HepG2 (cell line): ENCODE measurements at regions not wholly inside any gene's neighbourhood (a gene's known extent, or its start where the extent isn't known, plus 50 kb on each side); places are given as distances from the start of the nearest gene placed in this dataset.

ENCODE experiments used
- ATRX ChIP-seq: sonication (generic); formaldehyde crosslinking; IDR thresholded peaks from 2 replicates; pipeline ENCODE4 v1.4.0; 2020; ENCODE audit warnings: missing genetic modification reagents, borderline replicate concordance
- CAMTA2 ChIP-seq: sonication (generic); formaldehyde crosslinking; IDR thresholded peaks from 2 replicates; pipeline ENCODE4 v1.4.0; 2020; ENCODE audit warnings: mild to moderate bottlenecking, missing genetic modification reagents, borderline replicate concordance
- CEBPB ChIP-seq: IDR thresholded peaks from 2 replicates; pipeline ENCODE4 v1.6.1; 2011; ENCODE audit warnings: low read depth, low read length, improper control_type of control experiment, borderline replicate concordance
- EED ChIP-seq: sonication (generic); formaldehyde crosslinking; IDR thresholded peaks from 2 replicates; pipeline ENCODE4 v1.5.0; 2020; ENCODE audit warnings: mild to moderate bottlenecking, missing genetic modification reagents
- FOSL1 ChIP-seq: sonication (generic); formaldehyde crosslinking; IDR thresholded peaks from 2 replicates; pipeline ENCODE4 v1.9.0; 2021; ENCODE audit warnings: missing genetic modification reagents, borderline replicate concordance
- GLI4 ChIP-seq: sonication (generic); formaldehyde crosslinking; IDR thresholded peaks from 2 replicates; pipeline ENCODE4 v1.5.1; 2020; ENCODE audit warnings: missing genetic modification reagents, mild to moderate bottlenecking, moderate library complexity, borderline replicate concordance
- HCFC1 ChIP-seq: fragments of 150-350 bp; IDR thresholded peaks from 2 replicates; pipeline ENCODE4 v1.6.1; 2014; ENCODE audit warnings: low read depth, low read length
- JARID2 ChIP-seq: sonication (generic); formaldehyde crosslinking; IDR thresholded peaks from 2 replicates; pipeline ENCODE4 v1.8.1; 2023; ENCODE audit warnings: missing genetic modification reagents, inconsistent platforms; ENCODE audit not compliant: insufficient replicate concordance
- KDM6A ChIP-seq: IDR thresholded peaks from 2 replicates; pipeline ENCODE4 v1.6.1; 2016; ENCODE audit warnings: low read depth
- KMT2A ChIP-seq: sonication (generic); formaldehyde crosslinking; IDR thresholded peaks from 2 replicates; pipeline ENCODE4 v1.4.0; 2020; ENCODE audit warnings: missing genetic modification reagents
- PHF21A ChIP-seq: sonication (generic); formaldehyde crosslinking; IDR thresholded peaks from 2 replicates; pipeline ENCODE4 v1.5.0; 2020; ENCODE audit warnings: mild to moderate bottlenecking, missing genetic modification reagents
- PHF5A ChIP-seq: IDR thresholded peaks from one replicate; pipeline ENCODE4 v1.6.1; 2018; ENCODE audit warnings: low read depth, missing genetic modification reagents; ENCODE audit not compliant: unreplicated experiment
- SMARCC2 ChIP-seq: fragments of 450-650 bp; IDR thresholded peaks from 2 replicates; pipeline ENCODE4 v1.6.1; 2017; ENCODE audit warnings: antibody characterized with exemption, mild to moderate bottlenecking
- SP1 ChIP-seq, 2 experiments: fragments of 450-650 bp in 1 of 2; sonication (generic) in 1 of 2; formaldehyde crosslinking in 1 of 2; IDR thresholded peaks; 2 replicates each; pipeline versions ENCODE4 v1.4.0 to v1.6.1; 2016 to 2020; ENCODE audit warnings: missing genetic modification reagents in 1 of 2
- TARDBP ChIP-seq: sonication (generic); formaldehyde crosslinking; IDR thresholded peaks from 2 replicates; pipeline ENCODE4 v1.8.0; 2022; ENCODE audit warnings: mild to moderate bottlenecking, missing genetic modification reagents
- ZC3H13 ChIP-seq: sonication (generic); formaldehyde crosslinking; IDR thresholded peaks from 2 replicates; pipeline ENCODE4 v1.8.1; 2023; ENCODE audit warnings: mild to moderate bottlenecking, missing genetic modification reagents, moderate library complexity
- ZNF138 ChIP-seq: sonication (generic); formaldehyde crosslinking; IDR thresholded peaks from 2 replicates; pipeline ENCODE4 v1.5.0; 2020; ENCODE audit warnings: mild to moderate bottlenecking, low read depth, missing genetic modification reagents
- ZNF251 ChIP-seq: sonication (generic); formaldehyde crosslinking; IDR thresholded peaks from 2 replicates; pipeline ENCODE4 v1.9.0; 2021; ENCODE audit warnings: mild to moderate bottlenecking, missing genetic modification reagents
- ZNF343 ChIP-seq: sonication (generic); formaldehyde crosslinking; IDR thresholded peaks from 2 replicates; pipeline ENCODE4 v1.4.0; 2020; ENCODE audit warnings: mild to moderate bottlenecking, missing genetic modification reagents
- ZNF570 ChIP-seq: sonication (generic); formaldehyde crosslinking; IDR thresholded peaks from 2 replicates; pipeline ENCODE4 v1.4.0; 2020; ENCODE audit warnings: mild to moderate bottlenecking, missing genetic modification reagents, borderline replicate concordance
- ZNF672 ChIP-seq: sonication (generic); formaldehyde crosslinking; IDR thresholded peaks from 2 replicates; pipeline ENCODE4 v1.8.1; 2022; ENCODE audit warnings: missing genetic modification reagents
- ZNF776 ChIP-seq: sonication (generic); formaldehyde crosslinking; IDR thresholded peaks from 2 replicates; pipeline ENCODE4 v1.4.0; 2020; ENCODE audit warnings: mild to moderate bottlenecking, missing genetic modification reagents
- TF ChIP-seq, protein P1 (sequence below): sonication (generic); formaldehyde crosslinking; IDR thresholded peaks from 2 replicates; pipeline ENCODE4 v1.5.0; 2020; ENCODE audit warnings: missing genetic modification reagents
- TF ChIP-seq, protein P2 (sequence below): sonication (generic); formaldehyde crosslinking; IDR thresholded peaks from 2 replicates; pipeline ENCODE4 v1.8.0; 2022; ENCODE audit warnings: mild to moderate bottlenecking, missing genetic modification reagents; ENCODE audit not compliant: insufficient replicate concordance
- TF ChIP-seq, protein P3 (sequence below): IDR thresholded peaks from 2 replicates; pipeline ENCODE4 v1.6.1; 2016; ENCODE audit warnings: missing compliant biosample characterization, missing genetic modification reagents, borderline replicate concordance
- TF ChIP-seq, protein P4 (sequence below): sonication (generic); formaldehyde crosslinking; IDR thresholded peaks from 2 replicates; pipeline ENCODE4 v1.4.0; 2020; ENCODE audit warnings: missing genetic modification reagents, mild to moderate bottlenecking, borderline replicate concordance

DNA sequence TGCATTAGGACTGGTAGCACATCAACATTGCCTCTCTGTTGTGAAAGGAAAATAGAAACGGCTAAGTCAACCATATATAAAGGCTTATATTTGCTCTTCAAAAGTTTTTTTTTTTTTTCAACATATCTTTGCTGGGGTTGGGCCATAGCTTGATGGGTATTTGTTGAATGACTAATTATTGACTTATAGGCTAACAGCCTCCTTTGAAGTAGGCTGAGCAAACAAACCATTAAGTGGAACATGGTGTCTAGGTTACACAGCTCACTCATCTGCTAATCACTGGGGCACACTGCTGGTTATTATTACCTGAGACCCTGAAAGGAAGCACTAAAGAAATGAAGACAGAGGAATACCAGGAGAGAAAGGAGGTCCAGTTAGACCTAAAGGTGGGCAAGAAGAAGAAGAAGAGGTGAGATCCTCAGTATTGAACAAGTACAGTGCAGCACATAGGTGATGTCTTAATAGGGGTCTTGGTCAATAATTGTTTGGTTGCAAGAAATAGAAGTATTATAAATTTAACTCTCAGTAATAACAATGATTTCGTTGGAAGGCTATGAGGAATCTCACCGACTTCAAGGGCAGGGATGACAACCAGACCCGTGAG lies 139.4 kb downstream of the RPLP1 start (continued):
- TF ChIP-seq FOSL1 (CRISPR knock-in tag) (peak; percentile 100), ZNF776 (CRISPR knock-in tag) (no peak), EED (CRISPR knock-in tag) (no peak), KDM6A (CRISPR knock-in tag) (no peak), ZNF343 (CRISPR knock-in tag) (no peak), ZNF138 (CRISPR knock-in tag) (no peak), PHF21A (CRISPR knock-in tag) (no peak), ZNF251 (CRISPR knock-in tag) (no peak), HCFC1 (no peak), ATRX (CRISPR knock-in tag) (no peak), ZNF672 (no peak), JARID2 (CRISPR knock-in tag) (no peak), PHF5A (CRISPR knock-in tag) (no peak), CEBPB (peak; percentile 78), ZC3H13 (CRISPR knock-in tag) (no peak), CAMTA2 (CRISPR knock-in tag) (no peak), KMT2A (CRISPR knock-in tag) (no peak), GLI4 (CRISPR knock-in tag) (no peak), SP1 (IDR thresholded peaks at IDR 0.05) (no peak), SP1 (CRISPR knock-in tag; IDR thresholded peaks at IDR 0.05) (no peak), ZNF570 (no peak), SMARCC2 (0 out of 2 replicates have a peak, but pooled peaks have one; percentile 46), TARDBP (CRISPR knock-in tag) (peak; percentile 89)
- TF ChIP-seq, protein P1, sequence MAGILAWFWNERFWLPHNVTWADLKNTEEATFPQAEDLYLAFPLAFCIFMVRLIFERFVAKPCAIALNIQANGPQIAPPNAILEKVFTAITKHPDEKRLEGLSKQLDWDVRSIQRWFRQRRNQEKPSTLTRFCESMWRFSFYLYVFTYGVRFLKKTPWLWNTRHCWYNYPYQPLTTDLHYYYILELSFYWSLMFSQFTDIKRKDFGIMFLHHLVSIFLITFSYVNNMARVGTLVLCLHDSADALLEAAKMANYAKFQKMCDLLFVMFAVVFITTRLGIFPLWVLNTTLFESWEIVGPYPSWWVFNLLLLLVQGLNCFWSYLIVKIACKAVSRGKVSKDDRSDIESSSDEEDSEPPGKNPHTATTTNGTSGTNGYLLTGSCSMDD = no peak
- TF ChIP-seq, protein P2, sequence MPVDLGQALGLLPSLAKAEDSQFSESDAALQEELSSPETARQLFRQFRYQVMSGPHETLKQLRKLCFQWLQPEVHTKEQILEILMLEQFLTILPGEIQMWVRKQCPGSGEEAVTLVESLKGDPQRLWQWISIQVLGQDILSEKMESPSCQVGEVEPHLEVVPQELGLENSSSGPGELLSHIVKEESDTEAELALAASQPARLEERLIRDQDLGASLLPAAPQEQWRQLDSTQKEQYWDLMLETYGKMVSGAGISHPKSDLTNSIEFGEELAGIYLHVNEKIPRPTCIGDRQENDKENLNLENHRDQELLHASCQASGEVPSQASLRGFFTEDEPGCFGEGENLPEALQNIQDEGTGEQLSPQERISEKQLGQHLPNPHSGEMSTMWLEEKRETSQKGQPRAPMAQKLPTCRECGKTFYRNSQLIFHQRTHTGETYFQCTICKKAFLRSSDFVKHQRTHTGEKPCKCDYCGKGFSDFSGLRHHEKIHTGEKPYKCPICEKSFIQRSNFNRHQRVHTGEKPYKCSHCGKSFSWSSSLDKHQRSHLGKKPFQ (CRISPR knock-in tag) = no peak
- TF ChIP-seq, protein P3, sequence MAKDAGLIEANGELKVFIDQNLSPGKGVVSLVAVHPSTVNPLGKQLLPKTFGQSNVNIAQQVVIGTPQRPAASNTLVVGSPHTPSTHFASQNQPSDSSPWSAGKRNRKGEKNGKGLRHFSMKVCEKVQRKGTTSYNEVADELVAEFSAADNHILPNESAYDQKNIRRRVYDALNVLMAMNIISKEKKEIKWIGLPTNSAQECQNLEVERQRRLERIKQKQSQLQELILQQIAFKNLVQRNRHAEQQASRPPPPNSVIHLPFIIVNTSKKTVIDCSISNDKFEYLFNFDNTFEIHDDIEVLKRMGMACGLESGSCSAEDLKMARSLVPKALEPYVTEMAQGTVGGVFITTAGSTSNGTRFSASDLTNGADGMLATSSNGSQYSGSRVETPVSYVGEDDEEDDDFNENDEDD = no peak; the same call in 1 of the 2 replicates
- TF ChIP-seq, protein P4, sequence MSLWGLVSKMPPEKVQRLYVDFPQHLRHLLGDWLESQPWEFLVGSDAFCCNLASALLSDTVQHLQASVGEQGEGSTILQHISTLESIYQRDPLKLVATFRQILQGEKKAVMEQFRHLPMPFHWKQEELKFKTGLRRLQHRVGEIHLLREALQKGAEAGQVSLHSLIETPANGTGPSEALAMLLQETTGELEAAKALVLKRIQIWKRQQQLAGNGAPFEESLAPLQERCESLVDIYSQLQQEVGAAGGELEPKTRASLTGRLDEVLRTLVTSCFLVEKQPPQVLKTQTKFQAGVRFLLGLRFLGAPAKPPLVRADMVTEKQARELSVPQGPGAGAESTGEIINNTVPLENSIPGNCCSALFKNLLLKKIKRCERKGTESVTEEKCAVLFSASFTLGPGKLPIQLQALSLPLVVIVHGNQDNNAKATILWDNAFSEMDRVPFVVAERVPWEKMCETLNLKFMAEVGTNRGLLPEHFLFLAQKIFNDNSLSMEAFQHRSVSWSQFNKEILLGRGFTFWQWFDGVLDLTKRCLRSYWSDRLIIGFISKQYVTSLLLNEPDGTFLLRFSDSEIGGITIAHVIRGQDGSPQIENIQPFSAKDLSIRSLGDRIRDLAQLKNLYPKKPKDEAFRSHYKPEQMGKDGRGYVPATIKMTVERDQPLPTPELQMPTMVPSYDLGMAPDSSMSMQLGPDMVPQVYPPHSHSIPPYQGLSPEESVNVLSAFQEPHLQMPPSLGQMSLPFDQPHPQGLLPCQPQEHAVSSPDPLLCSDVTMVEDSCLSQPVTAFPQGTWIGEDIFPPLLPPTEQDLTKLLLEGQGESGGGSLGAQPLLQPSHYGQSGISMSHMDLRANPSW (CRISPR knock-in tag) = no peak
